ENCODE measurements at regions not wholly inside any gene's neighbourhood (a gene's known extent, or its start where the extent isn't known, plus 50 kb on each side); places are given as distances from the start of the nearest gene placed in this dataset.

- FAIRE-seq, result no peak
Observed at GRCh38 chr7:1380821-1381580, 78.3 kb downstream of the MICALL2 start.

GRCh38 chr7:1382553-1383397 lies 76.5 kb downstream of the MICALL2 start:
- FAIRE-seq, result no peak

- FAIRE-seq, result no peak
Observed at GRCh38 chr7:1383398-1384112, 75.7 kb downstream of the MICALL2 start.

- FAIRE-seq, result no peak
Observed at GRCh38 chr7:1384113-1384415, 75.2 kb downstream of the MICALL2 start.
